ENCODE measurements at regions not wholly inside any gene's neighbourhood (a gene's known extent, or its start where the extent isn't known, plus 50 kb on each side); places are given as distances from the start of the nearest gene placed in this dataset.
"Not testable (repeated sequence)": the region's sequence is repeated elsewhere in the genome, so short reads cannot be mapped to it uniquely, and the experiment has no call there.

DNA sequence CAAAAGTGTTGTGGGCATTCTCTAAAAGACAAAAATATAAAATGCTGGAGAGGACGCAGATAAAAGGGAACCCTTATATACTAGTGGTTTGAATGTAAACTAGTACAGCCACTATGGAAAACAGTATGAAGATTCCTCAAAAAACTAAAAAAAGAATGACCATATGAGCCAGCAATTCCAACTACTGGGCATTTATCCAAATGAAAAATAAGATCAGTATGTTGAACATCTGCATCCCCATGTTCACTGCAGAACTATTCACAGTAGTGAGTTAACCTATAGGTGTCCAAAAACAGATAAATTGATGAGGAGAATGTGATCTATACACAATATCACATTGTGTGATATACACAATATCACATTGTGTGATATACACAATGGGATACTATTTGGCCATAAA lies 1615.3 kb downstream of the PCDH18 start:
- no peak for DNase-seq (ENCODE audit: low spot score)

DNA sequence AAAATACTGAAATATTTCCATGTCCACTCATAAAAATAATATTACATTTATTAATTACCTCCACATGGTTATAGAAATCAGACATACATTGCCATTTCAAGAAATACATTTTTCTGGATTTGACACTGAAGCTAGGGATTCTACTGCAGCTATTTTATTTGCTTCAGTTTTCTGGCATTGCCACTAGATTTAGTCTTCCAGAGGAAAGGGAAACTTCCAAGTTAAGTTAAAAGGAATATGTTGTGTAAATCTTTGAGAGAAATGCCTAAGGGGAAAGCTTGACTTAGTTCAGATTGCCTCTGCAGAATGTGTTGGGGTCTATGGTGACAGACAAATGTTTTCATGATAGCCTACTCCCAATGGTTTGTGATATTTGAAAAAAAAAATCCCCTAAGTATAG lies 1631.3 kb downstream of the PCDH18 start:
- DNase-seq (ENCODE audit: low spot score) = no peak

DNA sequence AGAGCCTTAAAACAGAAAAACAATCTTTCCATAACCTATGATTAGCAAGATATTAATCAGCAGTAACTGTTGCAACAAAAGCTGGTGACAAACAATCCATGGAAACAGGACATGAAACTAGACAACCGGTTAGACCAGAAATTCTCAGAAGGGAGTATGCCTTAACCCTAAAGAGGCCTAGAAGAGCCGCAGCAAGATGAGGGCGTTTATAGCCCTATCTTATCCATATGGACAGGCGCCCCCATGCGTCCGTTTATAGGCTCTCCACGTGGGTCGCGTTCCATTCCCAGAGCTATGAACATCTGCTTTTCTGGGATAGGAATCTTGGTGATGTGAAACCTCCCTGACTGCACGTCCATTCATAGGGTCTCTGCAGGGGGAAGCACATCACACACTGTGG lies 1662.7 kb upstream of the PABPC4L start:
- not testable (repeated sequence) for DNase-seq (ENCODE audit: low spot score)

DNA sequence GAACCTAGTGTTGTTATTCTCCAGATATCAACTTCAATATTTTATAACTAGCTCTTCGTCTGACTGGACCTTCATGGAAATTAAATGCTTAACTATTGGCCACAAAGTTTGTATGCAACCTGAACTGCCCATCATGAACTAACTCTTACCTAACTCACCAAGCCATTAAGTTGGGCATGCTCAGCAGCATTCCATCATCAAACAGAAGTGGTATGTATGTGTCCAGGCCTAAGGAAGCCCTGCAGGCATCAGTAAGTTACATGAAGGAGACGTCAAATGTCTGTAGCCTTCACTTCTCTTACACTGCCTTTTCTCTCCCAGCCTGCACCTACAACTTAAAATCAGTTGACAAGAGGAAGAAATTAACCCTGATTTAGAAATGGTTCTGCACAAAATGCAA lies 1639.2 kb upstream of the PABPC4L start:
- DNase-seq (ENCODE audit: low spot score) = no peak

DNA sequence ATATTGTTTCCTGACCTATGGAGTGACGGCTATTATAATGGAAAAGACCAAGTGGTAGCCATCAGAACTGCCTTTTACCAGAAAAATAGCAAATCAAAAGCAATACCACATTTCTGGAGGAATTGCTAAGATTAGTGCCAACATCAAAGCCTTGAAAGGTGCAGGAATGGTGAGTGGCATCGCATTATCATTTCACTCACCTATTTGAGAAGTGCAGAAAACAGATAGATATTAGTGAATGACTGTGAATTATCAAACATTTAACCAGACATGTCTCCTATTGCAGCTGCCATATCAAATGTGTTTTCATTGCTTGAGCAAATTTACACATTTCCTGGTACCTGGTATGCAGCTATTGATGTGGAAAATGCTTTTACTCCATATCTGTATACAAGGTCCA lies 1638.1 kb upstream of the PABPC4L start:
- no peak for DNase-seq (ENCODE audit: low spot score)

DNA sequence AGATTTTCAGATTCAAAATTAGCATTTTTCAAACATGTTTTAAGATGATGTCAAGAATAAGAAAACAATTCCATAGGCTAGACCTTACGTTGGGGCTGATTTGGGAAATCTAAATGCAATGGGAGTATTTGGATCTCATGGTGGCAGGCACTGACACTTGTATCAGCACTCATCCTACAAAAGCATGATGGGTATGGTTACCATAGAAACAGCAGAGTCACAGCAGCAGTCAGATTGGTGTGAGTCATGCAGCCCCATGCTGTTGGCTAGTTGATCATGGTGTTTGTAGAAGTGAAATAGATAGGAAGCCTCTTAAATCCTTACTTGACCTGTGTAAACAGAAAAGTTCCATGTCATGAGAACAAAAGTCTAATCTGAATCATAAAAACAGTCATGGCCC lies 1637.3 kb upstream of the PABPC4L start:
- DNase-seq (ENCODE audit: low spot score) = peak; percentile 3

DNA sequence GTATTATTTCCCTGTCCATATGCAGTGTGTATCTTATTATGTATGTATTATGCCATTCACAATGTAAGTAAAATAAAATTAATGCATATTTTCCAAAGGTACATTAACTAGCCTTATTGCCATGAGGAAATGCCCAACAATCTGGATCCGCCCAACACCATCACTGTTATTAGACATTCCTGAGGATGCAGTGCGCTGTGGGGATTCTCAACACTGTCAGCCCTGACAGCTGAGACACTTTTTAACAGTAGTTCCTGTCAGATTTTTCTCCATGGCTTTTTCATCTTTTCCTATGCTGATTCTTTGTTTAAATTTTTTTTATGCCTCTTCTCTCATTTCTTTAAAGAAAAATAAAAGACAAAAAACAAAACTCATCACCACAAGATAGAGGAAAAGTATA lies 1632.9 kb upstream of the PABPC4L start:
- no peak for DNase-seq (ENCODE audit: low spot score)

DNA sequence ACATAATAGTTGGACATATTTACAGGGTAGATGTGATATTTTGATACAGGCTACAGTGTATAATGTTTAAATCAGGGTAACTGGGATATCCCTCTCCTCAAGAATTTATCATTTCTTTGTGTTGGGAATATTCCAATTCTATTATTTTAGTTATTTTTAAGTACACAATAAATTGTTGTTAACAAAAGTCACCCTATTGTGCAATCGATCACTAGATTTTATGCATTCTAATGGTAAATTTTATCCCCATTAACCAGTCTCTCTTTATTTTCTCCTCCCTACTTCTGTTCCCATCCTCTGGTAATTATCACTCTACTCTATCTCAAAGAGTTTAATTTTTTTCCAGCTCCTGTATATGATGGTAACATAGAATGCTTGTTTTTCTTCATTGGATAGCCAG lies 1631.9 kb upstream of the PABPC4L start:
- no peak for DNase-seq (ENCODE audit: low spot score)

DNA sequence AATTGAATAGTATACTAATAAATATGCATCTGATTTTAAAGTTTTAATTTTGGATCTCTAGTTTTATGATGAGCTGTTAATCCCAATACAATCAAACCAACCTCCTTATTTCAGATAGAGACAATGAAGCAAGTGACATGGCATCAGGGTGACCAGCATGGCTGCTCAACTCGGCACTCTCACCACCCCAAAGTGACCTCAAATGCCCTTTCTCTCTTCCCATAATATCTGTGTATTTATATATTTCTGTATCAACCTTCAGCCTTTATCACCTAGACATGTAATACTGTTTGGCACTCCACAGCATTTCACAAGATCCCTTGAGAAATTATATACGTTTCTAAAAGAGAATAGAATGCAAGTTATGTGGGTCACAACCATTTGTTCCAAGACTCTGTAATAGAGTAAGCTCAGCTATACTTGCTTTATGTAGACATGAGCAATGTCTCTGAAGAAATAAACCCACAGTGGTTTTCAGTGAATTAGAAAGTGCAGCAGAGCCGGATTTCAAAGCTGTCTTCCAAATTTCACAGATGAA lies 1623.2 kb upstream of the PABPC4L start:
- DNase-seq (ENCODE audit: low spot score) = no peak

DNA sequence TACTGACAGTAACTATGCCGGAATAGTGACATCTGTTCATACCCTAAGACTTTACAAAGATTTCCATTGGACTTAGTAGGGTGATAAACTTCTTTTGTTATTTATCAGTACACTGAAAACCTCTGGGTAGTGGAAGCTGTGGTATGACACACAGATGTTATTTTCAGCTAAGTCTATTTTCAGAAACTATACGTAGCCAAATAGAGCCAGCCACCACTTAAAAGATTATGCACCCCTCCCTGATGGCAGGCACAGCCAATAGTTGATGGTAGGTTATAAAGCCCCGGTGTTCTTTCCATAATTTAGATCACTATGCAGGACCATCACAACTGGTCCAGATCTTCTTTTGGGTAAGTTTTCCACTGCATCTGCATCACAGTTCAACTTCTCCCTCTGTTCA lies 1603.2 kb upstream of the PABPC4L start:
- DNase-seq (ENCODE audit: low spot score) = no peak

DNA sequence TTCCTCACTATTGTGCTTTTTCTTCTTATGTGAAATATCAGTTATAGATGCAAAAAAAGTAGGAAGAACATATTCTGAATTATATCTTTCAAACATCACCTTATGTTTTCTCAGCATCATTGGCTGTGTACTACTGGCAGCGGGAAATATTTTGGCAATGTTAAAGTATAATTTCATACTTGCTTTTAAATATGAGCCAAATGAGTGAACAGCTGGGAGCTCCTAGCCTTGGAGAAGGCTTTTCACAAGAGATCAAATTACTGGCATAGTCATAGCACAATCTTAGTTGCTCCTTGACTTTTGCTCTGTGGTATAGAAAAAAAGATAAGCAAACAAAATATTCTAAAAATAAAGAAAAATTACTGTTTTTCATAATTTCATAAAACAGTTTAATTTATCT lies 1575.8 kb upstream of the PABPC4L start:
- no peak for DNase-seq (ENCODE audit: low spot score)

DNA sequence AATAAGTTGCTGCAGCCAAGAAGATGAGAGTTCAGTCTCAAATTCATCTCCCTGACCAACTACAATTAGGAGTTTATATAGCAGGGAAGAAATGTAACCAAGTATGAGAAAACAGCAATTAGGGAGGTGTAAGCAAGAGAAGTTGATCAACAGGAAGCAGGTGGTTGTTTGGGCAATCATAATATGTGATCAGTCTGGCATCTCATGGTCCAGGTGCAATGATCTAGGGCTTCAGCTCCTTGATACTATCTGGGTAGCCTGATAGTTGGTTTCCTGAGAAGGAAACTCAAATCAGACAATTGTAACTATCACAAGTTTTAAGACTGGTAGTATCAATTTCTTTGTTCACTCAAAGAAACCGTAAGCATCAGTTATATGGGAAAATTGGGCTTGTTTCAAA lies 1574.3 kb upstream of the PABPC4L start:
- DNase-seq (ENCODE audit: low spot score) = no peak

DNA sequence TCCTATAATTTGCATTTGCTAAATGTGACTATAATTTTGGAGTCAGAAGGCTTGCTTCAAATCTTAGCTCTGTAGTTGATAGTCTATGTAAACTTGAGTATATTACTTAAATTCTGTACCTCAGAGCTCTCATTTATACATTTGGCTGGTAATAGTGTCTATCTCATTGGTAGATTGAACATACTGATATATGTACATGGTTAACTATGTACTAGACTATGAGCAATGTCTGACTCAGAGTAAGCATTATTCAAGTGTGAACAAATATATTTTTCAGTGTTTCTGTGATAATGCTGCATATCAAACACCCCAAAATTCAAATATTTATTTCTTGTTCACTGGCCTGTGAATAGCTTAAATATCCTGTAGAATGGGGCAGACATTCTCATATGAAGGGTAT lies 1568.9 kb upstream of the PABPC4L start:
- no peak for DNase-seq (ENCODE audit: low spot score)

DNA sequence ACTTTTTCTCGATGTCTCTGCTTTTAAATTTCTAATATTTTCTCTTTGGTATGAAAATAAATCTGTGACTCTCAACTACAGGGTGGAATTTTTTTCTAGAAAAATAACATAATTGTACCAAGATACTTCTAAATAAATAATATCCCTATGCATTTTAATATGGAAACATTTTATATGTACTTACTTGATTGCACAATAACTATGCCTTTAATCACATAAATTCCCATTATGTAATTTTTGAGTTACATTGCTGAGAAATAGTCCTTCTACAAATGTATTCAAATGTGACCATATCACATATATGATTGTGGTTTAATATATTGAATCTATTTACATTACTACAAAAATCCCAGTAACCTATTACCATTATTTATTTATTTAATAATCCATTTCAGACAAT lies 1543.3 kb upstream of the PABPC4L start:
- no peak for DNase-seq (ENCODE audit: low spot score)

DNA sequence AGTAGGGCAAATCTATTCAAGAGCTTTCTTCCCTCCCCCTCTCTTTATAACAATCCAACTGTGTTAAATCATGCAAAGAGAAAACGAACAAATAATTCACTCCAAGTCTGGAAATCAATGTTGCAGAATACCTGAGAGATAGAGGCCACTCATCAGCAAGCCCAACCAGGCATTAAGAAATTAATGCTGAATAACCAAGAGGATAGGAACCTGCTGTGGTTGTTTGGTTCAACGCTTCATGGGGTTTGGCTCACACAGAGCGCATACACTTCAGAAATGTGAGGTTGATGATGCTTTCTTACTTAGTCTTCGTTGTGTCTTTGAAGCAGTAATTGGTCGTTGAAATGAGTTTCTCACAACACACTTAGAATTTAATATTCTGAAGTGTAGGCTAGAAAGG lies 1540.0 kb upstream of the PABPC4L start:
- no peak for DNase-seq (ENCODE audit: low spot score)

DNA sequence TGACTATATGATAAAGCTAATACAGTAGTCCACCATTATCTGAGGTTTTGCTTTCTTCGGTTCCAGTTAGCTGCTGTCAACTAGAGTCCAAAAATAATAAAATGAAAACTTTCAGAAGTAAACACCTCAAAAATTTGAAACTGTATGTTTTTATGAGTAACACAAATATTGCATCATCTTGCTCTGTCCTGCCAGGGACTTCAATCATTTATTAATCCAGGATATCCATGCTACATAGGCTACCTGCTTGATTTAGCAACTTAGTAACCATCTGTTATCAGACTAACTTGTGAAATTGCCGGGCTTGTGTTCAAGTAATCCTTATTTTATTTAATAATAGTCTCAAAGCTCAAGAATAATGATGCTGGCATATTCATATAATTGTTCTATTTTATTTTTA lies 1537.8 kb upstream of the PABPC4L start:
- DNase-seq (ENCODE audit: low spot score) = no peak

DNA sequence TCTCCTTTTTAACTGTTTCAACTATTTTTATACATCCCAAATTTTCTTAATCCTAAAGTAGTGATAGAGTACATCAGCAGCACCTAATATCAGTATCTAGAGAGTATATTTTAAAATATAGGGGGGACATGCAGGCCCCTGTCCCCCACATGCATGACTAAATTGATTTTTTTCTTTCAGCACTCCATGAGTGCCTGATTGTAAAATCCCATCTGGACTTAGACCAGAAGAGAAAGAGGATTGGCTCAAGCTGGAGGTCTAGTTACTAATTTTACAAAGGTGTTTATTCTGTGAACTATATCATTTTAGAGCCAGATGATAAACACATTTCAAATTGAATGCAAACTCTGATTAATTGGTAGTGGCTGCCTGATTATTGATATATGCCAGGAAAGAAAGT lies 1533.9 kb upstream of the PABPC4L start:
- no peak for DNase-seq (ENCODE audit: low spot score)

DNA sequence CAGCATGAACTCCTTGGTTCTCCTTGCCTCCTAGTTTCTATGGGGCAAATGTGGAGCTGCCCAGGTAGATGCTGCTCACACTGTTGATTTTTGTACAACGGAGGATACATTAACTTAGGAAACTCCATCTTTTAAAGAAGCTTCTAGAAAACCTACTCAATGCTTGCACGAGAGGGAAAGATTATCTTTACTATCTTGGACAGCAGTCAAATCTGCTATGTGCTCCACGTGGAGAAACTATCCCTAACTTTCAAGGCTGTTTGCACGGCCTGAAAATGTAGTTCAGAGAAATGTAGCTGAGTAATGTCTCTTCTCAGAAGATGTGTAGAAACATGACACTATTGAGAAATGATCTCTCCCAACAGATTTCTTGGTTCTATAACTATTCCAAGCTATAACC lies 1530.9 kb upstream of the PABPC4L start:
- DNase-seq (ENCODE audit: low spot score) = no peak

DNA sequence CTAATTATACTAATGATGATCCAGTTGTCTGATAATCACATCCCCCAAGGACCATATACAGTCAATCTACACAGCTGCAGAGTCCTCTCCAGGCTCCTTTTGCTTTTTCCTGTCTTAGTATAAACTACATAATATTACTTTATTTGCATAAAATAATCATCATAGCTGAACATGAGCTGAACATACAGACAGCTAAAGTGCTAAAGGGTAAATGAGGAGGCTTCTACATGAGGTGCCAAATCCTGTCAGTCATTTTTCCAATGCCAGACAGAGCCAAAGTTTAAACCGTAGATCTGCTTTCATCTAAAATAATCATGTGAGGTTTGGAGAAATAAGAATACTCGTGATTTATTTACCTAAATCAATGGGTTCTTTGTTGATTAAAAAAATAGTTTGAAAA lies 1530.1 kb upstream of the PABPC4L start:
- no peak for DNase-seq (ENCODE audit: low spot score)

DNA sequence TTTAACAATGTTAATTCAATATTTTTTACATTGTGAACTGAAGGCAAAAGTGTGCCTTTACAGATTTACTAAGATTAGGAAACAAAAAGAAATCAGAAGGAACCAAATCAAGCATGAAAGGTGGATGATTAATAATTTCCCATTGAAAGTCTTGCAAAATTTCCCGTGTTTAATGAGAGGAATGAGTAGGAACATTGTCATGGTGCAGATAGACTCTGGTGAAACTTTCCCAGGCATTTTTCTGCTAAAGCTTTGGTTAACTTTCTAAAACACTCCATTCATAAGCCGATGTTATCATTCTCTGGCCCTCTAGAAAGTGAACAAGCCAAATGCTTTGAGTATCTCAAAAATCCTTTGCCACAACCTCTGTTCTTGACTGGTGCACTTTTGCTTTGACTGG lies 1522.8 kb upstream of the PABPC4L start:
- peak; percentile 14 for DNase-seq (ENCODE audit: low spot score)

DNA sequence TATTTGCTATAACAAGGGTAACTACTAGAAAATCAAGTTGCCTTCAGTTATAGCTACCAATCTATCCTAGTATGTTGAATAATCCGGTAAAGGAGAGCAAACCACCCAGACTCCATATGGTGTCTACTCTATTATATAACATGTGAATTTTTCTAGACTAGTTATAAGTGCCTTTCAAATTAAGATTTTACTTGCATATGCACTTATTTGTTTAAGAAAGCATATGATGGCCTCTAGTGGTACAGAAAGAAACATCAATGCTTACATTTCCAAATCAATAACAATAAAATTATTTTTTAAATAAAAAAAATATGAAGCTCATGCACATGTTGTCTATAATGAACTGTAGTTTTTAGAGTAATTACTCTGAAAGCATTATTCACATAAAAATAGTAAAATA lies 1516.4 kb upstream of the PABPC4L start:
- DNase-seq (ENCODE audit: low spot score) = no peak

DNA sequence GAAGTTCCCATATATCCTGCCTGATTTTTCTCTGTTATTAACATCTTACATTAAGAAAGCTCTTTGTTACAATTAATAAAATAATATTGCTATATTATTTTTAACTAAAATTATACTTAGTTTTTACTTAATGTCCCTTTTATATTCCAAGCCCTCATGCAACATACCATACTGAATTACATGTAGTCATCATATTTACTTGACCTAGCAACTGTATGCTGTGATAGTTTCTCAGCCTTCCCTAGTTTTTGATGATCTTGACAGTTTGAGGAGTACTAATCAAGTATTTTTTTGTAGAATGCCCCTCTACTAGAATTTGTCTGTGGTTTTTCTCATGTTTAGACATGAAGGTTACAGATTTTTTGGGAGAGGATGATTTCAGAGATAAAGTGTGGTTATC lies 1503.8 kb upstream of the PABPC4L start:
- no peak for DNase-seq (ENCODE audit: low spot score)

DNA sequence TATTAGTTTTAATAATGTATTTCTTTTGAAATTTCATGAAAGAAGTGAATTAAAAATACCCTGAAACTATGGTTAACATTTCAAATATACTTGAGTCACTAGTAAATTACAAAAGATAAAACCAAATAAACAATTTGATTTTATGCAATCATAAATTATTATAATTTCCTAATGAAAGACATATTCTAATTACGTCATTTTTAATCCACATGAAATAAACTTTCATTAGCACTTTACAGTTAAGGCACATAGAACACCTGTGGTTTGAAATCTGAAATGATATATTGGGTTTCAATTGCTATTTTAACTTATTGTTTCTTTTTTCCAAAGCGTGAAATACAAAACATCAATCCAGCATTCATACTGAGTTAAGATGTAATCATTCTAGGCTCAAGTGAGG lies 1492.5 kb upstream of the PABPC4L start:
- DNase-seq (ENCODE audit: low spot score) = no peak

DNA sequence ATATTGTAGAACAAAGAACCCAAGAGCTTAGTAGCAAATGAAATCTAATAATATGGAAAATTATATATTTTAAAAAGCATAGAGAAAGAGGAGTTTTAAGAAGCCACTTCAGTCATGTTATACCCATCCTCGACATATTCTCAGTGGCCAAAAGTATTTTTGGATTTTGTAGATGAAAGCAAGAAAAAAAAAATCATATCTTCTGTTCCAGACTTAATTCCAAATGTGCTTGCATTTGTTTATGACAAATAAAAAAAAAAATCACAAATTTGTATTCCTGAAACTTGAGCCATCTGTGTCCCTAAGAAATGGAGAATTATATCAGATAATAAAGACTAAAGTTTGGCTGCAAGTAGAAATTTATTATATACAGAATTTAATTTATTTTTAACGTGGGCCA lies 1482.4 kb upstream of the PABPC4L start:
- no peak for DNase-seq (ENCODE audit: low spot score)

DNA sequence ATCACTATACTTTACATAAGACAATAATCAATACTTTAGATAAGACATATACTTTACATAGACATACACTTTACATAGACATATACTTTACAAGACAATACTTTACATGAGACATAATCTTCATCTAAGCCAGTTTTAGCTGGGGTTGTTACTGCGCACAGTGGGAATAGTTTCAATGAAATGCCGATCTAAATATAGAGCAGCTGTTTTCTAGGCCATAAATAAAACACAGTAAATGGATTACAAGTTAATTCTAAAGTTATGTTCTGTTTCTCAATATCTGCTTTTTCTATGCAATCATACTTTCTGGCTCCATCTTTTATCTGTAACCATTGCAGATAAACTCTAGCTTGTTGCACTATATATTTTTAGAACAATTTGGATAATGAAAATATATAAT lies 1470.6 kb upstream of the PABPC4L start:
- DNase-seq (ENCODE audit: low spot score) = no peak

All from COLO829 (cell line).